HG03571 (cell line): ENCODE measurements at regions not wholly inside any gene's neighbourhood (a gene's known extent, or its start where the extent isn't known, plus 50 kb on each side); places are given as distances from the start of the nearest gene placed in this dataset.

Source experiments
- ATAC-seq: cut with Tn5 transposase; IDR thresholded peaks from one replicate; pipeline ENCODE4 v1.9.1; 2021; ENCODE audit not compliant: unreplicated experiment

DNA sequence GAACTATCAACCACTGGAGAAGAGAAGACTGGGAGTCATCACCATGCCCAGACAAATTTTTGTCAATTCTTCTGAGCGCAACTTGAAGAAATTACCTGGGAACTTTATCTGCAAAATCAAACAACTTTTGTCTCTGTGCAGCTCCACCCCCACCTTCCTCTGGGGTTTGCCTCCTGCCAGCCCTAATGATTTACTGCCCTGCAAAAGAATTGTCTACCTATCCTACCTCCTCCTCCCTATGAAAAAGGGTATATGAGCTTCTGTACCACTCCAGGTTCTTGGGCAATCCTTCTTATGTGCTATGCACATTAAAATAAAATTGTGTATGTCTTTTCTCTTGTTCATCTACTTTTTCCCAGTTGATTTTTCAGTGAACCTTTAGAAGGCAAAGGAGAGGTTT is 191.9 kb downstream of the URB2 start:
- no peak for ATAC-seq

DNA sequence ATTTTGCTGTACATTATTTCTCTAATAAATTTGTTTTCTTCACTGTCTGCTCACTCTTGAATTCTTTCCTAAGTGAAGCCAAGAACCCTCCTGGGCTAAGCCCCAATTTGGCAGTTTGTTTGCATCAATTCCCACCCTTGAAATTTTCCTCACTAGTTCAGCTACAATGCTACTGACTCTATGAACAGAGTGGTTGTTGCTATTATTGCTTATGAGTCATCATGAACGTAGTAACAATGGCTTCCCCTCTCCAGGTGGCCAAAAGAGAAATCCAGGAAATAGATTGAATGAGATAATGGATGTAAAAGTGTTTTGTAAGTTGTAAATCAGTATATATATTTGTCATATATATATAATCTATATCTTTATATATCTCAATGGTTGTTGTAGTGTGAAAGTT is 193.0 kb downstream of the URB2 start:
- no peak for ATAC-seq

DNA sequence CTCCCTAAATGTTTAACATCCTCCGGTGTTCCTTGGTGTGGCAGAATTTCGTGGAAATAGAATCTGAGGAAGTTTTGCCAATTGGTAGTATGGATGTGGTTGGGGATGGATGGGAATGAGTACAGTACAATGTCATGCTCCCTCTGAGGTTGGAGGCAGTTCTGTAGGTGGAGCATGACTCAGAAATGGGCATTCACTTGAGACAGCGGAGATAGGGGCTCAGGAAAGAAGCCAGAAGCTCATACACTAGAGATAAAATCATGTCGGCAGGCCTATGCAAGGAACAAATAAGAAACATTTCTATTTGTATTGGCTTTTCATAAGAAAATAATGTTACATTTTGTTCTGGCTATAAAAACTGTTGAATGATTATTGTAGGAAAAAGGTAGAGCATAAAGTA is 196.0 kb downstream of the URB2 start:
- no peak for ATAC-seq

DNA sequence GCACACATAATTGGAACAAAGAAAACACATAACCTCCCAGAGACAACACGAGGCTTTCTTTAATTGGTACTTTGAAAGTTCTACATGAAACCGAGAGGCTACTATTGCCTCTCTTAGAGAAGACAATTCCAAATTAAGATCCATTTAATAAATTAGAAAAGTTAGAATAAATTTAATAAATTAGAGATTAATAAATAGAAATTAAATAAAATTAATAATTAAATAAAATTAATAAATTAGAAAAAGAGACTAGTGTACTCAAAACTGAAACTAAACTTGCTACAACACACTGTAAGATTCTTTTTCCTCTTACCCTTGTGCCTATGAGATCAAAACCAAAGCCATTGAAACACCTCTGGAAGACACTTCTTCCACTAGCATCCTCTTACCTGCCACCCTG is 199.0 kb downstream of the URB2 start:
- ATAC-seq = no peak

DNA sequence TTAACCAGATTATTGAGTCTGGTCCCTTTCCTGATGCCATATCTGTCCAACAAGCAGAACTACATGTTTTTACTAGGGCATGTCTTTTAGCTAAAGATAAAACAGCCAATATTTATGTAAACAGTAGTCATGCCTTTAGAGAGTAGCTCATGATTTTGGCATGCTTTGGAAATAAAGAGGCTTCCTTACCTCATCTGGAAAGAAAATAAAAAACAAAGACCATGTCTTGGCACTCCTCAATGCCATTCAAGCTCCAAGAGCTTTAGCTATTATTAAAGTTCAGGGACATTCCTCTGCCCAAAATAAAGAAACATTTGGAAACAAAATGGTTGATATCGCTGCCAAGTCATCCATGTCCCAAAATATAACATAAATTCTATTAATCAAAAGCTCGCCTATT is 202.4 kb downstream of the URB2 start:
- no peak for ATAC-seq

DNA sequence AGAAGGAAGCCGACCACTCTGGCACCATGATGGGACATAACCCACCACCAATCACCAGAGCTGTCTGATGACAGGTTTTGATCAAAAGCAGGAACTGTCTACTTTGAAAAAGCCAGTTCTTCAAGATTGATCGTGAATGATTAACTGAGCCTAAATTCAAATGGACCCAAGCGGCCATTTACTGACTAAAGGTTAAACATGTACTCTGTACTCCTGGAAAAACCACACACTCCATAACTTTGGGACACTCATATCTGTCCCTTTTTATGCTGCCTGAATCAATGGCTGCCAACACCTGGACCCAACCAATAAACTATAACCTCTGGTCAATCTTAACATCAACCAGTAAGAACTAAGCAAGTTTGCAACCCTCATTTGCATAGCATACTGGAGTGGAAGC is 206.6 kb downstream of the URB2 start:
- ATAC-seq = no peak

DNA sequence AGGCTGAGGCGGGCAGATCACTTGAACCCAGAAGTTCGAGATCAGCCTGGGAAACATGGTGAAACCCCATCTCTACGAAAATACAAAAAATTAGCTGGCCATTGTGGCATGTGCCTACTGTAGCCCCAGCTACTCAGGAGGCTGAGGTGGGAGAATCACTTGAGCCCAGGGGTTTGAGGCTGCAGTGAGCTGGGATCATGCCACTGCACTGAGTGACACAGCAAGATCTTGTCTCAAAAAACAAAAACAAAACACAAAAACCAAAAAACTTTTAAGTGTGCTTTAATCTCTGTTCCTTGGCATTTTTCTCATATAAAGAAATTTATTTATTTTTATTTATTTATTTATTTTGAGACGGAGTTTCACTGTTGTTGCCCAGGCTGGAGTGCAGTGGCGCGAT is 208.2 kb downstream of the URB2 start:
- ATAC-seq = no peak

DNA sequence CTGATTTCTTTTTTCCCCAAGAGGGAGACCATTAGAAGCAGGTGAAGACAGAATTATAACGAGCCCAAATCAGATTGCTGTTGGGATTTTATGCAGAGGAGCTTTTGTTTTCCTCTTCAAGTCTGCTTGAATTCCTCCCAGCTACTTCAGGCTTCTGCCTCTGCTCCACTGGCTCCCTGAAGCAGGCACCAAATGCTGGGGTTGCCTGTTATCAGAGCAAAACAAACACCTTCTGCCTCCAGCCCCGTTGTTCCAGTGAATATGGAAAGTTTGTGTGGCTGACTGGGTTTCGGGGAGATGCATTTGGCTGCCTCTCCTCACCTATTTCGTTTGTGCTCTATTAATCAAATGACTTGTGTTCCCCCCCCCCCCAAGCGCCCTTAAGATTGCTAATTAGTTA is 209.2 kb downstream of the URB2 start:
- no peak for ATAC-seq

DNA sequence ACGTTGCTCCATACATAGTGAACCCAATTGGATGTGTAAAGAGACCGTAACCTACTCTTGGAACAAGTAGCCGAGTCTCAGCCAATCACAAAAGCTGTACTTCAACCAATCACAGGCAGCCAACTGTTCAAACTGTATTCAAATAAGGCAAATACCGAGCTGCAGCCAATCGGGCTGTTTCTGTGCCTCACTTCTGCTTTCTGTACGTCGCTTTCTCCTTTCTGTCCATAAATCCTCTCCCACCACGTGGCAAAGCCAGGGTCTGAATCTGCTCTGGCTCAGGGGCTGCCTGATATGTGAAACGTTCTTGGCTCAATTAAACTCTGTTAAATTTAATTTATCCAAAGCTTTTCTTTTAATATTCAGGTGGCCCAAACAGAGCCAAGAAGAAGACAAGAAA is 210.3 kb downstream of the URB2 start:
- no peak for ATAC-seq

DNA sequence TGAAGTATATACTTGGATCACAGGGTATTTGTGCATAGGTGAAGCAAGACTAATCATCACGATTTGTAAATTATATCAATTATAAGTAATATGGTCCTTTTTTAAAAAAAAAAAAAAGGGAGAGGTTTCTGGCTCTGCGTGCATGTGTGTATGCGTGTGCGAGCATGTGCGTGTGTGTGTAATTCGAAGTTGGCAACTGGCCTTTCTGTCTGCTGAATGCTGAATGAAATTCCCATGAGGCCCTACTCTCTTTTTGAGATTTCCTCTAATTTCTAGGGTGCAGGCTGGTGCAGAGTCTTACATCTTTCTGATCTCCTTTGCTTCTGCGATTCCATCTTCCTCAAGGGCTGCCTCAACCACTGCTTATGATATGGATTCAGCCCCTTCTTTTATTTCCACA is 212.2 kb downstream of the URB2 start:
- no peak for ATAC-seq

DNA sequence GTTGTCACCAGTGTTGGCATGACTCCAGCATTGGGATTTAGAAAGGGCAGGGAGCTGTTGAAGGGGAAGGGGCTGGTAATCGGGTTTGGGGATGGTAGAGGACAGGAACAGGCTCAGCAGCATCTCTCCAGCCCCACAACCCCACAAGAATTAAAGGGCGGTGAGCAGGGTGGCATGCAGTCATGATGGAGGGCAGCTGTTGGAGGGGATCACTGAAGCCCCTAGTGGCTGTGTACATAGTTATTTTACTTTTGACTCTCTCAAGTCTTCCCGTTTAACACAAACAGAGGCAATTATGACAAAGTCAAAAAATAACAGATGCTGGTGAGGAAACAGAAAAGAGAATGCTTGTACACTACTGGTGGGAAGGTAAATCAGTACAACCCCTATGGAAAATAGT is 213.8 kb downstream of the URB2 start:
- no peak for ATAC-seq

DNA sequence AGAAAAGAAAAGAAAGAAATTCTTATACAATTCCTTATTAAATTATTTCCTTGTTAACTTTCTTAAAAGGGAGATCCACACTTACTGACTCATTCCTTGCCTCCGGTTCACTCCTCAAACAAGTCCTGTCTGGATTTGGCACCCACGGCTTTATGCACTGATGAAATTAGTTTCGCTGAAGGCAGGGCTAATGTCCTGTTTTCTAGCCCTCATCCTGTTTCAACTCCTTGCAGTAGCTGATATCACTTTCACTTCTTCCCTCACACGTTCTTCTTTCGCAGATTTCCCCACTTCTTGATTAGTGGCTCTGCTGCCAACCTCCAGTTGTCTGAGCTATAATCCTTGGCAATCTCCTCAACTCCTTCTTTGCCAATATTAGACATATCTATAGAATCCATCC is 215.2 kb downstream of the URB2 start:
- no peak for ATAC-seq

DNA sequence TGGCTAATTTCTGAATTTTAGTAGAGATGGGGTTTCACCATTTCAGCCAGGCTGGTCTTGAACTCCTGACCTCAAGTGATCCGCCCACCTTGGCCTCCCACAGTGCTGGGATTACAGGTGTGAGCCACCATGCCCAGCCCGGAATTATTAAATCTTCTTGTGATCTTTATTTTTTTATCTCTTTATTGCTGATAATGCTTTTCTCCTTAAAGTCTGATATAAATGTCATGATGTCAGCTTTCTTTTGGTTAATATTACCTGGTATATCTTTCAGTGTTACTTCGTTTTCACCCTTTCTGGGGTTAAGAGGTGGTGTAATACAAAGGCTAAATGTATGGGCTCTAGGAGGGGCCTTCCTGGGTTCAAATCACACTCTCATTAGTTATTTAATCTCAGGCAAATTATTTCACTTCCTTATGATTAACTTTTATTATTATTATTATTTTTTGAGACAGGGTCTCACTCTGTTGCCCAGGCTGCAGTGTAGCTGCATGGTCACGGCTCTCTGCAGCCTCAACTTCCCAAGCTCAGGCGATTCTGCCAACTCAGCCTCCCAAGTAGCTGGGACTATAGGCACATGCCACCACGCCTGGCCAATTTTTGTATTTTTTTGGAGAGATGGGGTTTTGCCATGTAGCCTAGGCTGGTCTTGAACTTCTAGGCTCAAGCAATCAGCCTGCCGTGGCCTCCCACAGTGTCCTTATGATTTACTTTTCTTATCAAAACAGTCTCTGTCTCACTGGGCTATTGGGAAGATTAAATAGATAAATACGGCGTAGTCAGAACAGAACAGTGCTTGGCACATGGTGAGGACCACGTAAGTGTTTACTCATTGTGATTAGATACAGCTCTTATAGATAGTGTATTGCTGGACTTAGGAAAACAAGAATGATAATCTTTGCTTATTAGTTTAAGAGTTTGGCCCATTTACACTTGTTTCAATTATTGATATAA is 216.5 kb downstream of the URB2 start:
- no peak for ATAC-seq

DNA sequence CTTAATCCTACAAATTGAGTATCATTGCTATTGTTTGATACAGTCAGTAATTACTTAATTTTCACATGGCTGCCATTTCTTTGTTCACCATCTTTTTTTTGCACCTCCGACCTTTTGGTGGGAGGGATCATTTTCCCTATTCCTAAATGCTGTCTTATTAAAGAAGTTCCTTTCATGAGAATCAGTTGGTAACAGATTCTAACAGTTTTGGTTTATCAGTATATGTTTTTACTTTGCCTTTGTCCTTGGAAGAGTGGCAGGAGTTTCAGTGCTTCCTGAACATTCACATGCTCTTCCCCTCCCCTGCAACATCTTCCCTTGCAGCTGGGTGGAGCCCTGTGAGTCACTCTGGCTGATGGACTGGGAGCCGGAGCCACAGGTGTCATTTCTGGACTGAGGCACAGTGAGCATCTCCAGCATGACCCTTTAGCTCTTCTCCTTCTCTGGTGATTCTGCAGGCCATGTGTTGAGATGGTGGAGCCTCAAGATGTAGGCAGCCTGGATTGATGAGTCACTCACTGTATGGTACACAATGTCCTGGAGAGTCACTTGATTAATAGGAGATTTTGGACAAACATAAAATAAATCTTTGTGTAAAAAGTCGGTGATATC is 217.7 kb downstream of the URB2 start:
- no peak for ATAC-seq

DNA sequence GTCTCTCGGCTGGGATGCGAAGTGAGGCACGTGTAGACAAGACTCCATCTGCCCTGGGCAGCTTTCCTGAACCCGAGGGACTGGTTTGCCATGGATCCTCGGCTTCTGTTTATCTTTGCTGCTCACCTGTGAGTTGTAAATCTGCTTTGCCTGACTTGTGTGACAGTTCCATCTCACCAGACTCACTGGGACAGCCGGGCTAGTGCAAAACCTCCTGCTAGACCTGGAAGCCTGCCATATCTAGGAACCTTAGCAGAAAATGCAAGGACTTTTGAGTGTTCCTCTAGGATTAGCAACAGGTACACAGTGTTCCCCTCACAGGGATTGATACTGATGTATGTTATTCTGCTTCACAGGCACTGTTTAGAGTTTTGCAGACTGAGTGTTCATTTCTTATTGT is 218.6 kb downstream of the URB2 start:
- ATAC-seq = no peak

DNA sequence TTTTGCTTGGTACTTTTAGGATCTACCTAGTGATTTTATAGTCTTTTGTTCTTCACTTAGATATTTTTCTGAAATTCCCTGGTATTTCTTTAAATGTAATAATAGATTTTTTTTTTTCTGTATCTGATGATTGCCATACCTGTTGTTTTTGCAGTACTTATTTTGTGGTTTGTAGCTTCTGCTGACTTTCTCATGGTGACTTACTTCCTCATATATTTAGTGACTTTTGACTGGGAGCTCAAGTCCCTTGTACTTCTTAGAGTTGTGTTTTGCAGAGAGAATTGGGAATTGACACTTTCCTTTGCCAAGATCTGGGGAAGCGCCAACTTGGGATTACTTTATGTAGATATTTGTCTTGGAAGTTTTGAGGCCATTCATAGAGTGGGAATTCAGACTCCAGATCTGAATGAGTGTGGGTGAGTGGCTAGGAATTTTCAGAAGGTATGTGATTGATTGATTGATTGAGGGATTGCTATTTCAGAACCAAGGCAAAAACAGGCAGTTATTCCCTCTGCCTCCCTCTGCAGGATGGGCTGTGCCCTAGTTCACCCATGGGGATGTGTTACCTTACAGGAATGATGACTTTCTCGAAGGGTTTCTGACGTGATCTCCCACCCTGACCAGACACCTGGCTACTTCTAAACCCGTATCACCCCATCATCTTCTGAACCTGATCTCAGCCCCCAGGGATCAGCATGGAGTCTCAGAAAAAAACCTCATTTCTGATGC is 219.5 kb downstream of the URB2 start:
- no peak for ATAC-seq

DNA sequence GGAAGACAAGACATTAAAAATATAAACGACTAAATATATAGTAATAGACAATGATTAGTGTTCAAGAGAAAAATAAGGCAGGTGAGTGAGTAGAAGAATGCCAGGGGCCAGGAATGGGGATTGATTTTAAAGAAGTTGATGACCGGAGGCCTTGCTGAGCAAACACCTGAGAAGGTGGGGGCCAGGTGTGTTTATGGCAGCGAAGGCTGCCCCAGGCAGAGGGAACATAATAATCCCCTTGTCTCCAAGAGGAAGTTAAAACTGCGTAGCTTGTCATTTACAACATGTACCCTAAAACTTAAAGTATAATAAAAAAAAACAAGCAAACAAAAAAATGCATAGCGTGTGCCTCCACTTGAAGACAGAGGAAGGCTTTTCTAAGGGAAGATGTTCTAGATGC is 220.3 kb downstream of the URB2 start:
- no peak for ATAC-seq

DNA sequence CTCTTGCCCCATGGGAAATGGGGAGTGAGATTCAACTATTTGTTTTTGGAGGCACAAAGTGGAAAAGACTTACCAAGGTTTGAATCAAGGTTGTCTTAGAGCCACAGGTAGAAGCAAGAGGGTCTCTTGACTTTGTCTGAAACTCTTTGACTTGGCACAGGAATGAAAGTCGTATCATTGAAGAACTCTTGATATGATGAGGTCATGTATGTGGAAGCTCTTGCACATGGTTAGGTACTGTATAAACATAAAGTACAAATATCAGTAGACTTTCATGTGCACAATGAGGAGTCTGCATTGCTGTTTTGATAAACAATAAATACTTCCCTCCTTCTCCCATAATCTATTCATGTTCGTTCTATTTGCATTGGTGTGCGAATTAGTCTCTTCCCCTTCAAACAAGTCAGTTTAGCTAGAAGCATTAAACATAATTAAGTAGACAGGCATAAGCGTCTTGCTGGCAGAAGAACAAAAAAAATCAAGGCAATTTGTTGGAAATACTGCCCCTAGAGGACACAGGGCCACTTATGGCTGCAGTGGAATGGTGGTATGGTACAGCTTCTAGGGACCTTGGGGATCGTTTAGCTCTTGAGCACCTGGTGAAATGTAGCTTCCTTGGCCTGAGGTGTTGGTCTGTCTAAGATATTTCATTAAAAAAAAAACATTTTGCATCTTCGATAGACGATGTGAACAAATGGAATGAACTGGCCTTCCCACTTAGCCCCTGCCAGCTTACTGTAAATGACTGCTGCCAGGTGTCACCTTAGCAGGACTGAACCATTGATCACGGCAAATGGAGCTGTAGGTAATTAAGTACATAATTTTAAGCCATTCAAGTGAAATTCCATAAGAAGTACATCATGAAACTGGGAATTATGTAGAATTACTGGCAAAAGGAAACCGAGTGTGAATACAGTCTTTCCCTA is 218.0 kb upstream of the GALNT2 start:
- ATAC-seq = no peak

DNA sequence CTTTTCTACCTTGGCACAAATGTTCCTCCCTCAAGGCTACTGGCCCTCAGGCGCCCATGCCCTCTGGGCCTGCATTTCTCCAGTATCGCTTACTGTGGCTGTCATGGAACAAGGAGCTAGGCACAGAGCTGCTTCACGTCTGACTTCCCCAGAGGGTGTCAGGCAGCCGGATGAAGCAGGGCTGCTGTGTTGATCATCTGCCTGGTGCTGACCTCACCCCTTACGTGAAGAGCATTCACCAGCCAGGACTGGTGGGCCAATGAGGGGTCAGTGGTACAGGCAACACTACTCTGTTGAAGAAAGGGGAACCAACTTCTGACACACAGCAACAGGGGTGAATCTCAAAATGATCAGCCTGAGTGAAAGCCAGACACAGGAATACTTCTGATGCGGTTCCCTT is 215.5 kb upstream of the GALNT2 start:
- no peak for ATAC-seq

DNA sequence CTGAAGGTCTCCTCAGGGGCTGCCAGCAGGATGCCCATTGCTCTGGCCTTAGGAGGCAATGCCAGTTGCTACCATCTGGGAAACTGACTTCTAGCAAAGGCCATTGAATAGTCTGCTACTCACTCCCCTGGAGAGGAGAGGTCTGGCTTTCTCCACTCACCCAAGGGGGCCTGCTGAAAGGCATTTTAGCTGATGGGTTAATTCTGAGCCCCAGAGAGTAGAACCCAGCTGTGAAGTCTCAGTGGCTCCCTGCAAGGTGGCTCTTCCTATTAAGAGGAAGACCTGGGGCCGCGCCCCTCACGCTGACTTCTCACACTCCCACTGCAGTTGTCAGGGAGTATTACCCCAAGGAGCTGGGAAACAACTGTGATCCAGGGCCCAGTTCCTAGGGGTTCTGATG is 213.3 kb upstream of the GALNT2 start:
- no peak for ATAC-seq

DNA sequence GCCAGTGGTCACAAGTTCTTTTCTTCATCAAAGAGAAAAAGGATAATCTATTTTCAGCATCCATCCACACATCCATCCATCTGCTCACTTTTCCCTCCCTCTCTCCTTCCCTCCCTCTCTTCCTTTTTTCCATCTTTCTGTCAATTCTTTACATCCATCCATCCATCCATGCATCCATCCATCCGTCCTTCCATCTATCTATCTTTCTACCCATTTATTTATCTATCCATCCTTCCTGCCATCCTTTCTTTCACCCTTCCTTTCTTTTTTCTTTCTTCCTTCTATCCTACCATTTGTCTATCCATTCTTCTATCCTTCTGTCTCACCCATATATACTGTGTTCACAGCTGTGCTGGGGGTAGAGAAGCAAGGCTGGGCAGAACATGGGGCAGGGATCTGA is 212.4 kb upstream of the GALNT2 start:
- no peak for ATAC-seq
